ENCODE measurements at regions not wholly inside any gene's neighbourhood (a gene's known extent, or its start where the extent isn't known, plus 50 kb on each side); places are given as distances from the start of the nearest gene placed in this dataset.

DNA sequence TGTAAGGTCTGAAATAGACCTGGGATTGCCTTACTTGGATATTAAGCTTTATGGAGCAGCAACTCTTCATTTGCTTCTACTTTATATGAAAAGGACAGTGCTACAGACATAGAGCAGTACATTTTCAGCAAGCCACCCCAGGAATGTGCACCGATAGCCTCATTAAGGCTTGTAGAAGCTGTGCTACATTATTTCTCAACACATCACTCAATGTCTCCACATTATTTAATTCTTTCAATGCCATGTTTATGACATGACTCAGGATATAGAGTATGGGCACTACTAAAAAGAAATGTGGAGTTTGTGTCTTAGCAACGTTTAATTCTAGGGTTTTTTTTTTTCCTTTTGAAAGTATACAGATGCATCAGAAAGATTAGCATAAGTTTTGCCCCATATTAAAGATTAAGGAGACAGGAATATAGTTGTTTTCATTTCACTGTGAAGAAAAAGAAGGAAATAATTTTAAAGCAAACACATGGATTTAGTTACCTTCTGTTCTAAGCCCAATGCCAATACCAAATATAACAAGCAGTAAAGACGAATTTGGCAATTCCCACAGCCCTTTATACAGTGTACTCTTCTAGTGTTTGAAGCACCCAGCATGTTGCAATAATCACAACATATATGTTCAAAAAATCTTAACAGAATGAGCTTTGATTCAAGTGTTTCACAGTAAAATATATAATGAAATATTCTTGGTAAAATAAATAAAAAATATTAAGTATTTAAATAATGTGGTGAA is 2140.1 kb upstream of the AGA start:
- TF ChIP-seq CTCF (IDR thresholded peaks at IDR 0.05) (no peak), POLR2A (IDR thresholded peaks at IDR 0.05) (no peak)
